Esophagus muscularis mucosa (tissue), 4 donors: ENCODE measurements at regions not wholly inside any gene's neighbourhood (a gene's known extent, or its start where the extent isn't known, plus 50 kb on each side); places are given as distances from the start of the nearest gene placed in this dataset.

Source experiments
- CTCF ChIP-seq, 3 experiments: fragments of 200-600 bp in 2 of 3; fragments of 450-650 bp in 1 of 3; sonication (generic) in 2 of 3; IDR thresholded peaks; one replicate each; pipeline ENCODE4 v1.5.1; 2017 to 2019; ENCODE audit warnings: antibody characterized with exemption in 3 of 3, mild to moderate bottlenecking in 2 of 3, moderate library complexity in 1 of 3
- EP300 ChIP-seq: sonication (generic); formaldehyde crosslinking; IDR thresholded peaks from one replicate; pipeline ENCODE4 v1.6.1; 2017; ENCODE audit warnings: antibody characterized with exemption
- POLR2AphosphoS5 ChIP-seq, 2 donors: sonication (generic); formaldehyde crosslinking; IDR thresholded peaks; one replicate each; pipeline ENCODE4 v1.6.1; 2017; ENCODE audit warnings: antibody characterized with exemption in 2 of 2

DNA sequence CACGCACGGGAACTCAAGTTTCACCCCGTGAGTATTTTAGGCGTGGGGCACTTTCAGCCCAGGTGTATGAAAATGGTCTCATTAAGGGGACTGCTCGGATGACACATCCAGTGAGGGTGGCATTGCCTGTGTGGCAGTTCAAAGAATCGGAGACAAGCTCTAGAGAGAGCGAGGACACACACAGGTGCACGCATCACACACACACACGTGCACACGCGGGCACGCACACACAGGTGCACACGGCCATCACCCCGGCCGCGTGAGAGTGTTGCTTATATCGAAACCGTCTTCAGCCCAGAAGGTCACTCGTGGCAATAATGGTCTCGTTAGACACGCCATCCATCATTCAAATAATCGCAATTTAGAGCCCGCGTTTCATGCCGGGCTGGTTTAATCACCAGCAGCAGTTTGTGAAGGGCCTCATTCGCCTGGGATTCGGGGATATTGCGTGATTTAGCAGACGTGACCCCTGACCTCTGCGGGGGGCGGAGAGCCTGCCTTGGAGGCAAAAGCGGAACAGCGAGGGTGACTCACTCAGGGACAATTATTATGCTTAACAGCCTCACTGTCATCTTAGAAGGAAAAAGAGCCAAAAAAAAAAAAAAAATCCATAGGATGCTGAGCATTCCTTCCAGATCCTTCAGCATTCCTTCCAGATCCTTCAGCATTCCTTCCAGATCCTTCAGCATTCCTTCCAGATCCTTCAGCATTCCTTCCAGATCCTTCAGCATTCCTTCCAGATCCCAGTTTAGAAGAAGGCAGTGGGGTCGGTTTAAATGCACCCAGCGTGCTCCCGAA, 89.4 kb upstream of the PPP2R3B start:
- TF ChIP-seq CTCF (IDR thresholded peaks at IDR 0.05) (no peak), EP300 (no peak), POLR2AphosphoS5 (IDR thresholded peaks at IDR 0.05) (no peak)
